Endothelial cell of umbilical vein (primary cell): ENCODE measurements at regions not wholly inside any gene's neighbourhood (a gene's known extent, or its start where the extent isn't known, plus 50 kb on each side); places are given as distances from the start of the nearest gene placed in this dataset.

ENCODE experiments used
- BruUV-seq: library from RNA; stranded (reverse); fragments of 400-500 nt; replicated peaks from 2 replicates; lab custom pipeline; 2021; lab: Mats Ljungman, UMichigan
- CTCF ChIA-PET: fragments of 300-600, 350-600 bp; sonication (Branson Sonifier 250); formaldehyde crosslinking; loops from one replicate; lab custom pipeline; 2021; ENCODE audit warnings: antibody characterized with exemption, inconsistent platforms; lab: Charles Lee
- POLR2A ChIA-PET: fragments of 300-600, 350-600 bp; sonication (Branson Sonifier 250); formaldehyde crosslinking; loops from one replicate; lab custom pipeline; 2021; ENCODE audit warnings: antibody characterized with exemption, inconsistent platforms; lab: Charles Lee
- DNase-seq: peaks from one replicate; pipeline ENCODE4 v3.0.0-alpha.2; 2011; ENCODE audit warnings: low read depth, low spot score
- FAIRE-seq: peaks from 2 replicates; lab custom pipeline; 2011; peaks lifted over from hg19 to GRCh38; lab: Jason Lieb, UNC
- H2AFZ ChIP-seq: 2 replicates; pipeline ENCODE4 v1.6.0; 2012; ENCODE audit warnings: low read depth, low read length, control low read depth, inconsistent platforms
- H3K27ac ChIP-seq: 2 replicates; pipeline ENCODE4 v1.5.1; 2011; ENCODE audit warnings: low read depth, mild to moderate bottlenecking, control low read depth, low read length, moderate library complexity; ENCODE audit not compliant: insufficient read depth
- H3K27me3 ChIP-seq, 2 experiments: 2 replicates each; pipeline versions ENCODE4 v1.6.0 to v1.6.1; 2011; ENCODE audit warnings: low read length in 2 of 2, mixed read lengths in 1 of 2; ENCODE audit not compliant: control insufficient read depth in 2 of 2, insufficient read depth in 2 of 2
- H3K36me3 ChIP-seq, 2 experiments: 2 replicates in 1 of 2; 3 replicates in 1 of 2; pipeline ENCODE4 v1.5.1; 2011; ENCODE audit warnings: low read length in 2 of 2, mild to moderate bottlenecking in 1 of 2, moderate library complexity in 1 of 2; ENCODE audit not compliant: control insufficient read depth in 2 of 2, insufficient read depth in 2 of 2; ENCODE audit errors: extremely low read depth in 1 of 2
- H3K4me1 ChIP-seq: 3 replicates; pipeline ENCODE4 v1.5.1; 2011; ENCODE audit warnings: mild to moderate bottlenecking, low read length; ENCODE audit not compliant: control insufficient read depth, insufficient read depth; ENCODE audit errors: extremely low read depth
- H3K4me2 ChIP-seq: 2 replicates; pipeline ENCODE4 v1.6.1; 2011; ENCODE audit warnings: low read length, control low read depth, mixed read lengths; ENCODE audit not compliant: insufficient read depth
- H3K4me3 ChIP-seq, 3 experiments: fragments of 200-600 bp in 1 of 3; sonication (generic), shearing (Covaris generic) in 1 of 3; replicated peaks in 1 of 3; 2 replicates each; pipeline ENCODE4 v1.5.1; 2011 to 2016; ENCODE audit warnings: control low read depth in 3 of 3, low read length in 3 of 3, mild to moderate bottlenecking in 2 of 3, inconsistent platforms in 1 of 3, low read depth in 1 of 3, moderate library complexity in 1 of 3; ENCODE audit not compliant: insufficient read depth in 1 of 3
- H3K79me2 ChIP-seq: 2 replicates; pipeline ENCODE4 v1.6.0; 2012; ENCODE audit warnings: low read length, inconsistent platforms; ENCODE audit not compliant: control insufficient read depth, insufficient read depth
- H3K9ac ChIP-seq: replicated peaks from 2 replicates; pipeline ENCODE3; 2011; ENCODE audit warnings: low read length, control low read depth; ENCODE audit not compliant: insufficient read depth; ENCODE audit errors: extremely low read depth
- H3K9me1 ChIP-seq: replicated peaks from 3 replicates; pipeline ENCODE4 v1.6.0; 2011; ENCODE audit warnings: mild to moderate bottlenecking, low read length; ENCODE audit not compliant: control insufficient read depth, insufficient read depth; ENCODE audit errors: extremely low read depth
- H3K9me3 ChIP-seq: replicated peaks from 2 replicates; pipeline ENCODE4 v1.5.1; 2012; ENCODE audit warnings: low read length, inconsistent platforms; ENCODE audit not compliant: control insufficient read depth, insufficient read depth
- H4K20me1 ChIP-seq: replicated peaks from 2 replicates; pipeline ENCODE3; 2011; ENCODE audit warnings: mild to moderate bottlenecking, low read length; ENCODE audit not compliant: control insufficient read depth, insufficient read depth; ENCODE audit errors: extremely low read depth
- CTCF ChIP-seq, 2 donors: IDR thresholded peaks; 1 replicate in 1 of 2; 2 replicates in 1 of 2; pipeline ENCODE4 v1.5.1; 2011; ENCODE audit warnings: low read length in 2 of 2, mild to moderate bottlenecking in 2 of 2, moderate library complexity in 2 of 2, control low read depth in 1 of 2, inconsistent platforms in 1 of 2, low read depth in 1 of 2; ENCODE audit not compliant: insufficient read depth in 1 of 2; ENCODE audit errors: extremely low read depth in 1 of 2
- EZH2 ChIP-seq: IDR thresholded peaks from 2 replicates; pipeline ENCODE4 v1.6.1; 2012; ENCODE audit warnings: borderline replicate concordance, low read depth, mild to moderate bottlenecking, moderate library complexity, low read length, inconsistent platforms; ENCODE audit not compliant: severe bottlenecking
- FOS ChIP-seq: IDR thresholded peaks from 2 replicates; pipeline ENCODE4 v1.6.1; 2011; ENCODE audit warnings: mild to moderate bottlenecking, low read length, moderate library complexity, borderline replicate concordance; ENCODE audit not compliant: insufficient read depth
- GATA2 ChIP-seq: IDR thresholded peaks from 2 replicates; pipeline ENCODE4 v1.7.0; 2011; ENCODE audit warnings: low read depth, mild to moderate bottlenecking, moderate library complexity, mixed read lengths, low read length; ENCODE audit not compliant: insufficient read length, insufficient read depth
- JUN ChIP-seq: IDR thresholded peaks from 2 replicates; pipeline ENCODE4 v1.6.1; 2011; ENCODE audit warnings: borderline replicate concordance, low read depth; ENCODE audit not compliant: insufficient read length, insufficient read depth
- MYC ChIP-seq: IDR thresholded peaks from one replicate; pipeline ENCODE4 v1.6.1; 2011; ENCODE audit warnings: mild to moderate bottlenecking, low read depth, low read length
- POLR2A ChIP-seq: IDR thresholded peaks from 2 replicates; pipeline ENCODE4 v1.6.1; 2012; ENCODE audit warnings: low read depth, mild to moderate bottlenecking, control low read depth, low read length
- POLR2AphosphoS5 ChIP-seq: IDR thresholded peaks from 2 replicates; pipeline ENCODE4 v1.6.1; 2012; ENCODE audit warnings: low read depth, mild to moderate bottlenecking, control low read depth, low read length, moderate library complexity; ENCODE audit not compliant: insufficient read depth
- dilution Hi-C: fragments of 300-500 bp; cut with MboI; formaldehyde crosslinking; loops from one replicate; pipeline ENCODE4 v1.15.0; 2019; ENCODE audit warnings: low sequenced_read_pairs; ENCODE audit not compliant: extremely low pct_ligation_motif_present
- intact Hi-C: fragments of 100-400 bp; cut with micrococcal nuclease; formaldehyde crosslinking; loops from one replicate; pipeline ENCODE4 v1.10.0; 2022
- TF ChIP-seq, protein P1 (sequence below): IDR thresholded peaks from 2 replicates; pipeline ENCODE4 v1.6.1; 2011; ENCODE audit not compliant: insufficient read depth, insufficient read length

DNA sequence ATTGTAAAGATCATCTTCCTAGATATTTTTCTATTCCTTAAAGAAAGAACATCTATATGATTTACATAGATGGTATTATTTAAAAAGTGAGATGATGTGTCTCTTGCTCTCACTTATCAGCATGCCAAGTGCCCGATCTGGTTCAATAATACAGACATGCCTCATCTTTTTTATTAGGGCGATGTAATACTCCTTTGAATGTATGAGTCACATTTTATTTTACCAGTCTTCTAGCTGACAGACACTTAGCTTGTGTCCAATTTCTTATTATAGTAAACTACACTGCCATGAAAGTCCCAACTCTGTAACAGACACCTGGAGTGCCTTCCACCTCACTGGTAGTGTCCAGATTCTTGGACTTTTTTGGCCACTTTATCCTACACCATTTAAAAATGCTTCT lies 586.6 kb upstream of the BTBD3 start:
- ChIA-PET POLR2A (no interaction called here), CTCF (no interaction called here)
- Histone ChIP-seq H3K9ac (no peak overlapping the region), H3K79me2 (no peaks in the 10 kb centered on the region), H3K27me3 (no peaks in the 10 kb centered on the region), H3K4me1 (no peaks in the 10 kb centered on the region), H2AFZ (no peak overlapping the region), H3K27ac (no peak overlapping the region), H3K4me3 (no peak overlapping the region), H3K36me3 (no peaks in the 10 kb centered on the region), H3K9me3 (no peaks in the 10 kb centered on the region), H3K4me2 (no peak overlapping the region), H4K20me1 (no peaks in the 10 kb centered on the region), H3K9me1 (peaks cover 2% of the 10 kb centered on the region)
- no peak for TF ChIP-seq POLR2AphosphoS5
- no peak for TF ChIP-seq POLR2A
- TF ChIP-seq FOS, result peak; percentile 27
- TF ChIP-seq GATA2, result no peak
- no peak for TF ChIP-seq EZH2
- intact Hi-C loops (no loop called here), dilution Hi-C loops (no loop called here)
- BruUV-seq, result no TSS peak
- DNase-seq (peak; percentile 5), FAIRE-seq (no peak)

- Histone ChIP-seq H3K27me3 (no peaks in the 10 kb centered on the region), H3K79me2 (no peaks in the 10 kb centered on the region), H3K4me3 (no peak overlapping the region), H3K36me3 (no peaks in the 10 kb centered on the region), H3K4me1 (no peaks in the 10 kb centered on the region), H3K9me1 (peaks cover 2% of the 10 kb centered on the region), H3K9ac (no peak overlapping the region), H3K27ac (no peak overlapping the region), H4K20me1 (no peaks in the 10 kb centered on the region), H2AFZ (no peak overlapping the region), H3K9me3 (no peaks in the 10 kb centered on the region), H3K4me2 (no peak overlapping the region)
- no peak for TF ChIP-seq CTCF (IDR thresholded peaks at IDR 0.05; ENCODE audit: extremely low read depth in 1 of 2, insufficient read depth in 1 of 2, low read depth in 1 of 2, low read length in 2 of 2)
- TF ChIP-seq POLR2A, result no peak
- TF ChIP-seq POLR2AphosphoS5, result no peak
- TF ChIP-seq FOS, result no peak
- TF ChIP-seq EZH2, result no peak
- TF ChIP-seq, protein P1, sequence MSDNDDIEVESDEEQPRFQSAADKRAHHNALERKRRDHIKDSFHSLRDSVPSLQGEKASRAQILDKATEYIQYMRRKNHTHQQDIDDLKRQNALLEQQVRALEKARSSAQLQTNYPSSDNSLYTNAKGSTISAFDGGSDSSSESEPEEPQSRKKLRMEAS, result no peak
- TF ChIP-seq GATA2, result no peak
- TF ChIP-seq MYC, result no peak
- no peak for TF ChIP-seq JUN
- CTCF ChIA-PET, result no interaction called here
- intact Hi-C loops, result no loop called here
- DNase-seq, result no peak
- FAIRE-seq, result no peak
- no TSS peak for BruUV-seq
- POLR2A ChIA-PET, result no interaction called here
- dilution Hi-C loops, result no loop called here
These were observed 585.3 kb upstream of the BTBD3 start for GRCh38 chr20:11332381-11332780.
